Right renal cortex interstitium (tissue), 3 donors: ENCODE measurements at regions not wholly inside any gene's neighbourhood (a gene's known extent, or its start where the extent isn't known, plus 50 kb on each side); places are given as distances from the start of the nearest gene placed in this dataset.

Source experiments
- DNase-seq, 3 donors: peaks; one replicate each; pipeline ENCODE4 v3.0.0-alpha.2; 2013; ENCODE audit warnings: low read depth in 3 of 3, low spot score in 2 of 3

DNA sequence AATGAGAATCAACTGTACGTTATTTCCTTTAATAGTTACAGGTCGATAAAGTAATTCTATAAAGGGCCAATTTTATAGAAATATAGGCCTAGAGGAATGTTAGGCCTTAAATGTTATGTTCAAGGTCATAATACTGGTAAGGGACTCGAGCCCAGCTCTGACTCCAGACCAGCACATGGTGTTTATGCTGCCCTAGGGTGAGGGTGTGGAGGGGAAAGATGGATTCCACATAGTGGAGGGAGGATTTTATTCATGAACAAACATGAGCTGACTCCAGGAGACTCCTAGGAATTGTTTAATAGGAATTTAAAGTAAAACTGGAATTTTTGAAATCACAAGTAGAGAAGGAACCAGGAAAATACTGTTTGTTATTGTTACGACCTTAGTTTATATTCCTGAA lies 139.9 kb downstream of the LACC1 start:
- DNase-seq: no peak

DNA sequence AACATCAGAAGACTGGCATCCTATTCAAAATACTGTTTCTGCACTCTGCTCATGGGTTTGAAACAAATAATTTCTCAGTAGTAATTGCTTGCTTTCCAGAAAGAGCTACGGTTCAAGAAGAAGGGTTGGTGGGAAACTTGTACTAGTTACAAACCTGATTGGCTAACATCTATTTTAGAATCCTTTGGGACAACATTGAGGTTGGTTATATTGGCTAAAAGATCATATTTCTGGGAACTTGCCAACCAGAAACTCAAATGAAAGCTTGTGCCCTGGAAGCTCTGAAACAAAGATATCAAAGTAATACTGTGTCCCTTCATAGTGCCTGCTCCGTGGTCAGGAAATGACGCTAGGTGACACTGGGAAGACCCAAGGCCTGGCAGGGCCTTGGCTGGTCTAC lies 141.7 kb downstream of the LACC1 start:
- DNase-seq: no peak

DNA sequence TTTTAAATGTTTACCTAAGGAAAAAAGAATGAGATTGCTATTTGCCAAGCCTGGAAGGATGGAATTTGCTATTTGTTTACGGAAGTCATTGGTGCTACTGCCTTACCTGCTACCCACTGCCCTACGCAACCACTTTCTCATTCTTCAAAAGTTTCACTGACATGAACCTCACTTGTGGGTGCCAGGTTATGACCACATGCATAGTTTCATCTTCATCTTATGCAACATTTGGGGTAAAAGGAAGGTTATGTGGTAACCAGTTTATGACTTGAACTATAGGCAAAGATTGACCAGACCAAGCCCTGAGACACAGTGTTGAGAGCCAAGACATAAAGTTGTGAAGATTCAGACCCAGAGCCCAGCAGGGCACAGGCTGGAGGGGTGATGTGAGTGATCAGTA lies 142.5 kb downstream of the LACC1 start:
- no peak for DNase-seq

DNA sequence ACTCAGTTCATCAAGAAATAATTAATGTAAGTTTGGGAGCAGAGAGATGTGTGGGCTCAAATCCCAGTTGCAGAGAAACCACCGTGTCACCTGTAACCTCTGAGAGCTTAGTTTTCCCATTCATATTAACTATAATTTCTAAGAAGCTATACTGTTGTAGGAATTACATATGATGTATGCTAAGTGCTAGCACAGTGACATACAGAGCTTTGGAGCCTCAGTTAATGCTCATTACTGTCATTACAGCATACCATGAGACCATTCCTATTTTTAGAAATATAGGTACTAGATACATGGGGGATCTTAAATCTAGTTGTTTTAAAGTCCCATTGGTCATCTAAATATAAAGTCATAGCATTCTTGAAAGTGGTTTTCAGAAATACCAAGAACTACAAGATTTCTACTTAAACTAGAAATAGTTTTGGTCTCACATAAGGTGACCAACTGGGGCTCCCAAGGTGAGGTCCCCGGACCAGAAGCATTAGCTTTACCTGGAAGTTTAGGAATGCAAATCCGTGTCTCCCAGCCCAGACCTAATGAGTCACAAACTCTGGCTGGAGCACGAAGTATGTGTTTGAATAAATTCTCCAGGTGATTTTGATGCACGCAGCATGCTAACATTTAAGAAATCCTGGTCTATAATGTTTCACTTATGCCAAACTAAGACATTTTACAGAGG lies 144.6 kb downstream of the LACC1 start:
- no peak for DNase-seq

DNA sequence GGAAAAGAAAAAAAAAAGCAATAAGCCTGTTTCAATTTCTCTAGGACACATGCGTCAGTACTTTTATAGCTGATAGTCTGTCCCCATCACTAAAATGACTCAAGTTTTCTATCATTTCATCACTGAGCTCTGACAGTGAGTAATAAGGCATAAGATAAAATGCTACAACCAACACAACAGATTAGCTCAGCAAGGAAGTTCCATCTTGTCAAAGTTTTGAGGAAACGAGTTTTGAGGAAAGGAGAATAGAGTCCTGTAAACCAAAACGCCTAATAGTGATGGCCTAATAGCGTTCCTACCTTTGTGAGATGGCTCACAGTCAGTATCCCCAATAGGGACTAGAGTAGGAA lies 145.1 kb downstream of the LACC1 start:
- no peak for DNase-seq

DNA sequence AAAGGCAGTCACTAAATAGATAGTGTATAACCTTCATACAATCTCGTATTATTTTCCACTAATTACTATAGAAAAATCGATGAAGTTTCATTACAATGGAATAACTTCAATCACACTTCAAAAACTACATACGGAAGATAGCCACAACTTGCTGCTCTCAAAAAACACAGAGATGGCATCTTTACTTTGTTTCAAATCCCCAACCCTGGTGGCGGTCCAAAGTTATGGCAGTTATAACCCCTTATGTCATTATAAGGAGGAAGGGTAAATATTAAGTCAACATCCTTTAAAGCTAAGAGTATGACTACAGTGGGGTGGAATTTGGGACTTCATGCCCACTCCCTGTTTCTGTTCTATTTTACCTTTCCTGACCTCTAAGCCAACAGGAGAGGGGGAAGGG lies 146.5 kb downstream of the LACC1 start:
- no peak for DNase-seq

DNA sequence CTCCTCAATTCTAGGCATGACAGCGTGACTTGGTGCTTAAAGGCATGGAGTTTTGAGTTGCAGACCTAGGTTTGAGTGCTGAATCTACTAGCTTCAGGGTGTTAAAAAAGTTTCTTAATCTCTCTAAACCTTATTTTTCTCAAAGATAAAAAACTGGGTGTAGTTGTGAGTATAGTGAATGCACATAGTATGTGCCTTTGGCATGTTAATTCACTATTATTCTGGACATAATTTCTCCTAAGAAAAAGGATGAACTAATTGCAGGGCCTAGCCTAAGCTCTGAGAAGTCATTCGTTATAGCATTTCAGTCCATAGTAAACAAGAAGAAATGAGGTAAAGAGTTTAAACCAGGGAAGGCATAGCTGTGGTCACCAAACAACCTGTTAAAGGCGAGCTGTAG lies 149.0 kb downstream of the LACC1 start:
- no peak for DNase-seq

DNA sequence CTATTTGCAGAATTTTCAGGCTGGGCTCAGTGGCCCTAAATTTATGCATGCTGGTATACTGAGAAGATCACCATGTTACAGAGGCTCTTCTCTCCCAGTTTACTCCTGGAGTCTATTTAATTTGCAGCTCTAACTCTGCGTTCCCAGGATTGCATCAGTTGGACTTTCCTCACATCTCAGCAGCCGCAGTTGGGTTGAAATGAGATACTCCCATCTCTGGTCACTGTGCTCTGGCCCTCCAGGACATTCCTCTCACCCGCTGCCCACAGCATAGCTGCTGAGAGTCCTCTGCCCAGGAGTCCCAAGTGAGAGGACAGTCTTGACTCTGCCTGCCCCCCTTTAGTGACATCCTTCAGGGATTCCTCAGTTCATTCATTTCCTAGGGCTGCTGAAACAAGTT lies 150.9 kb downstream of the LACC1 start:
- no peak for DNase-seq

DNA sequence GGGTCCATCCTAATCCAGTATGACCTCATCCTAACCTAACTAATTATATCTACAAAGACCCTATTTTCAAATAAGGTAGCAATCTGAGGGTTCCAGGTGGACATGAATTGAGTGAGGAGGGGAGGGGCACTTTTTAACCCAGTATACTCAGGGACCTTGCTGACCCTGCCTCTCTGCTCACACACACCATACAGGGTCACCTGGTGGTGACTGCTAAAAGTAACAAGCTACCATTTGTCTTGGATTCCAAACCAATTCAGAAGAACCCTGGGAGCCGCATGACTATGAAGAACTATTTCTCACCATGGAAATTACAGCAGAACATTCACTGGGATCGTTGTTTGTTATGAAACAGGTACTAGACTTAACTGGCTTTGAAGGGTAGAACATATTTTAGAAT lies 151.9 kb downstream of the LACC1 start:
- no peak for DNase-seq

DNA sequence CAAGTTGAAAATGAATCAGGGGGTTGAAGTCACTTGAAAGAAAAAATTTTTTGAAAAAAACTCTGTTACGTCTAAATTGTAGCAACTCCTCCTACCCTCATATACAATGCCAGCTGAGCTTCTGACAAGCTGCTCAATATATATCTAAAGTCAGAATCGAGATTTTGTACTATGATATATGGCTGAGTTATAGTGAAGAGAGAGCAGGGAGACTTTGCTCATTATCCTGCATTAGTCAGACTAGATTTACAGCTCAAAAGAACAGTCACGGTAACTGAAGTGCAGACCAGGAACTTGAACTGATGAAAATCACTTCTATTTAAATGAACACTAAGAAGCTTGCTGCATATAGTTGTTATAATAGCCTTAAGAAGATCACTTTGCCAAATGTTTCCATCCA lies 153.1 kb downstream of the LACC1 start:
- DNase-seq: no peak

DNA sequence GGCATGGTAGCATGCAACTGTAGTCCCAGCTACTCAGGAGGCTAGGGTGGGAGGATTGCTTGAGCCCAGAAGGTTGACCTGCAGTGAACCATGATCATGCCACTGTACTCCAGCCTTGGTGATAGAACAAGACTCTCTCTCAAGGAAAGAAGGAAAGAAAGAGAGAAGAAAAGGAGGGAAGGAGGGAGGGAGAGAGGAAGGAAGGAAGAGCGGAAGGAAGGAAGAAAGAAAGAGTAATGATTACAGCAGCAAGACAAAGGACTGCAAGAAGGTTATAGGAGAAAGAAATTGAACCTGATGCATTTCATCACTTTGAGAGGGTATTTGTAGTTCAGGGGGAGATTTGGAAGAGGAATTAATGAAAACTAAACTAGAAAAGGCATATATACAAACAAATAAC lies 155.7 kb downstream of the LACC1 start:
- no peak for DNase-seq

DNA sequence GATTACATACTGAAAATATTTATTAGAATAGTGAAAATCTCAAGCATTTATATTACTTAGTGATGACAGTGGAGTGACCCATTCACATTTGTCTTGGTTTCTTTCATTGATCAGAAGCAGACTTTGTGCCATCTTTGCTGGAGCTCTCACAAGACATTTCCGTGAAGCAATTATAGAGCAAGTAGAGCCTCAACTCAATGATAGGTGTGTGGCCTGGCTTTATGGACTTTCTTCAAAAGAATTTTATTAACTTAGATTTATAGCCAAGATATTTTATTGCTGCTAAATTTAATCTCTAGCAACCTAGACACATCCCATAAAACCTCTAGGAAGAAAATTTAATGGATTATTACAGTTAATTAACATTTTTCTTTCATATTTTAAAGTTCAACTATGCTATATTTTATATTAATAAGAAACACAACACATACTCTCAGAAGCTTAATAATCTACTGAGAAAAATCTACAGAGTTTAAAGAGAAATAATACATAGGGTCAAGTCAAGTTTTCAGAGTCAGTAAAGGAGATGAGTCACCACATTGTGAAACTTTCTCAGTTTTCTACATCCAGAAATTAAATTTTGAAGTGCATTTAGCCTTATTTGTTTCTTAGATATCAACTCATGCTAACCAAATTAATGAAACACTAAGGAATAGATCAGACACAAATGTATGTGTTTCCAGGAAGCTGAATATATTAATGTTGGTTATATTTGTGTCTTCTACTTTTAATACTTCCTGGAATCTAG lies 160.5 kb downstream of the LACC1 start:
- DNase-seq: no peak

DNA sequence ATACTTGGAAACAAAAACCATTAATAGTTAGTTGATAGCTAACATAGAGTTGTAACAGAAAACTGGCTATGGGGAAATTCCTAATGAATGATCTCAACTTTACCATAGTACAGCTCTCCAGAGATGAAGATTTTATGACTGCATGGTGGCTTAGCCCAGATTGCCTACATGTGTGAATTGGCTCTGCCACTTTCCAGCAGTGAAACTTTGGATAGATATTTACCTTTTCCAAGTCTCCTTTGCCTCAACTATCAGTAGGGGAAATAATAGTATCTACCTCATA lies 161.1 kb downstream of the LACC1 start:
- DNase-seq: no peak

DNA sequence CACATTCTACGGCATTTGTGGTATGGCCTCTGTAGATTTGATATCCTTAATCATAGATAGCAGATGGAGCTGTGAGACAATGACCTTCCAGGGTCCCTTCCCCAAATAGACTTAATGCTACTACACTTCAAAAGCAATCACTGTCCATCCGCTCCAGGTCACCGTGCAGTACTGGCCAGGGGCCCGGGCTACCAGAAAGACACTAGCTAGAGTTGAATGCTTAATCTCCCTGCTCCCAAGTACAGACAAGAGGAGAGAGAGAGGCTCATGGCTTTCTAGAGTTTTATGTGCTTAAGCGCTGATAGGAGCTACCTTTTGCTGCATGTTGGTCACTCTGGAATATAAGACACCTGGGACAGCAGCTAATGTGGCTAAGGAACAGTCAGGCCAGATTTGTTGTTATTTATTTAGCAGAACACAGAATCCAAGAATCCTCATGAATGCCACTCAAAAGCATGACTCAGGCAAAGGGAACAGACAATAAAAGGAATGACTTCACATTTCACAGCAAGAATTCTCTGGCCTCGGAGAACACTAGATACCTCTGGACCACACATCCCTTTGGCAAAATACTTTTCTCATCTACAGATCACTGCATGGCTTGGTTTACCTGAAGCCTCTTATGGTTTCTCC lies 165.0 kb downstream of the LACC1 start:
- DNase-seq: no peak

DNA sequence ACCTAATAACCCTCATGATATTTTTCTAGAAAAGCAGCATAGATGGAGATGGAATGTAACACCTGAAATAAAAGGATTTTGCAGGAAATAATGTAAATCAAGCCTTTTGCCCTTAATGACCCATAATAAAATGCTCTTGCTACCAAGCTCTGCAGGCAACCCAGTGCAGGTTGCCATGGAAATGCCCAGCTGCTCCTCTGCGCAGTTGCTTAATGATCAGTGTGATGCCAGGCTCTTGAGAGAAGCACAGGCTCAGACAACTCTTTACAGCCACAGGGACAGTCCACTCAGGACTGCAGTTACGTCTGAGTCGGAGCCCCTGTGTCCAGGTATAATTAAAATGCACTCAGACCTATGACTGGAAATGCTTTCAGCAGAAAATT lies 165.5 kb downstream of the LACC1 start:
- no peak for DNase-seq

DNA sequence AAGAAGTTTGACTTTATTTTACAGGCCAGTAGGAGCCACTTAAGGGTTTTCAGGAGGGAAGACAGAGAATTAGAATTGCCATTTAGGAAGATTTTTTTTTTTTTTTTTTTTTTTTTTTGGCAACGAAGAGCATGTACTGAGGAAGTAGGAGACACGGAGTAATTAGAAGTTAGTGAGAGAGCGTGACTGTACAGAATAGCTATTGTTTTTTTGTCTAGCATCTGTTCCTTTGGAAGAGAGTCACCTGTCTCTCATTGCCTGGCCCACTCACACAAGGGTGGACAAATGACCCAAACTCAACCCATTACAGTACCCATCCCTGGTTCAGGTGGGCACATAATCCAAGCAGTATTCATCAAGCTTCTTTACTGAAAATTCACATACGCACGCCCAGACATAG lies 166.7 kb downstream of the LACC1 start:
- no peak for DNase-seq

DNA sequence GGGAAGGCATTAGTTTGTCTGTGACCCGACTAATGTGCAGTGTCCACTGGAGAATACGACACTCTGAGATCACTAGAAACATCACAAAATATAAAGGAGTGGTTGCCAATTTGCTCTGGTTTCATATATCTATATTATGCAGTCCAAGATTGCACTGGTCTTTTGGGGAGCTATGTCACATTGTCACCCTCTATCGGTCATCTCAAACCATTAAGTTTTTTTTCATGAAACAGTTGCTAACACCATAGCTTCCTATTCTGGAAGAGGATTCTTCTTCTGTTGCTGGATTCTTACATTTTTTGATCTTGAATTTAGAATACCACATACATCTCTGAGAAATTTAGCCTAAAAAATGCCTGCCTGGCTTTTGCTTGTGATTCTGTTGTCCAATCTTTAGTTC lies 168.6 kb downstream of the LACC1 start:
- DNase-seq: no peak

DNA sequence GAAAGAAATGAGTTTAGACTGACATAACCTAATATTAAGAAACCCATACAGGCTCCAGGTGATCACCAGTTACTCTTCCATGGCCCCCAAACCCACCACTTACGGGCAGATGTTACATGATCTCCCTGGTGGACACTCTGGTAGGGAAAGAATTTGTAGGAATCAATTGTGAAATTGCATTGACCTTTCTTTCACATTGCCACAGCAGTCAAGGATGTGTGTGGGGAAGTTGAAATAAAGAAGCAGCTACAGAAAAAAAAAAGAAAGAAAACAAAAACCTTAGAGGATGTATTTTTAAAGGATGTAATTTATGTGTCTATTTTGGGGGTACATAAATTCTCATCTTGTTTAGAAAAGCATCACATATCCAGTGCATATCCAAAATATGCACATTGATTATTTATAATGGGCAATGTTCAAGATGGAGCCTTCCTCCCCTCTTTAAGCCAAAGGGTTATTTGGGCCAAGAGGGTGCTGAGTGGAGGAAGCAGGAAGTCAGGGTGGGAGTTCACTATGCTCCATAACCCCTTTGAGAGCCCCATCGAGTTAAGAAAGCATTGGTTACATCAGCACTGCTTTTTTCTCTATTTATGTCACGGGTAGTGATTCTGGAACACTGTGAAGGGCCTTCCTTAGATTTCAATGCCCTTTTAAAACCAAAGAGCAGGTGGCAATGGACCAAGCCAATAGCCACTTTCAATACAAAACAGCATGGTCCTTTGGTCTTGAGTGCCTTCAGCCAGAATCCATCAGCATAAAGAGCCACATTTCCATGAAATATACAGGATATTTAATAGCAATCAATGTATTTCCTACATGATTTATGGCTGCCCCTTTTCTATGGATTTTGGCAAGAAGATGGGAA lies 169.6 kb downstream of the LACC1 start:
- DNase-seq: no peak

DNA sequence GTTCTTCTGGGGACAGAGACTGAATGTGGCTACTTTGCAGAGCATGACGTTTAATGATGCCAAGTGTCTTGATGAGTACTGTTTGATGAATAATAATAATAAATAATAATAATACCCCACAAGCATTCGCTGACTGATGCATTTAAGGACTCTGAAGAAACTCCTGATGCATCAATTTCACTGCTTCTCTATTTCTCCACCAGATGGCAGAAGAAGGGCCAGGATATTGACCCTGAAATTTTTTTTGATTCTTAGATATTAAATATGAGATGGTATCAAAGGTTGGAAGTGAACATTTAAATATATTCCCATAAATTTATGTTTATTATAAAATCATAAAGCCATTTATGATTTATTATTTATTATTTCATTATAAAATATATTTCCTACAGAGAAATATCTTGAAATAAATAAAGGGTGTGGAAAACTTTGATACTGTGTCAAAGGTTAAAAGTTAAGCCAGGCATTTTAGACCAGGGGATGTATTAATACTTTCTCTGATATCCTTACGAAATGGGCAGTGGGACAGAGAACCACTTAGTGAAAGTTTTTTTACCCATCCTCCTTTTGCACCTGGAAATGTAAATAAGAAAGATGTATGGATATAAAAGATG lies 170.9 kb downstream of the LACC1 start:
- no peak for DNase-seq

DNA sequence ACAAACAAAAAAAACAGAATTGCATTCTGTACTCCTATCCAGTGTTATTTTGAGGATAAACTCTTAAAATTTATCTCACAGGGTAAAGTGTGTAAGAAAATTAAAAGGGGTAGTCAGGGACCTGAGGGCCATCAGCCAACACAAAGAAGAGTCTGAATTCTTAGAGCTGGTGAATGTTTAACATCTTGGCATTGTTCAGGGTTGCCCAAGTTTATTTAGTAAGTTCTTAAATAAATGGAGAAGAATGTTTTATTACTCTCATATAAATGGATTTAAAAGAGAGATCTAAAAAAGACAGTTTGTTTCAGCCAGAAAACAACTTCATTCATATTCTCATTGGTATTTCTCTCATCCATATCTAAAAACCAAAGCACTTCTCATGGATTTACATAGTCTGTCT lies 171.7 kb downstream of the LACC1 start:
- DNase-seq: no peak
